Adipocyte (in vitro differentiated cells): ENCODE measurements at regions not wholly inside any gene's neighbourhood (a gene's known extent, or its start where the extent isn't known, plus 50 kb on each side); places are given as distances from the start of the nearest gene placed in this dataset.
"Not testable (repeated sequence)": the region's sequence is repeated elsewhere in the genome, so short reads cannot be mapped to it uniquely, and the experiment has no call there.

ENCODE experiments used
- DNase-seq: peaks from one replicate; pipeline ENCODE4 v3.0.0-alpha.2; 2015; ENCODE audit warnings: low read depth
- H3K27me3 ChIP-seq: replicated peaks from 2 replicates; pipeline ENCODE4 v1.7.0; 2013; ENCODE audit warnings: mild to moderate bottlenecking, low read length, moderate library complexity; ENCODE audit not compliant: control insufficient read depth, insufficient read depth
- H3K36me3 ChIP-seq: 2 replicates; pipeline ENCODE4 v1.7.0; 2013; ENCODE audit warnings: low read length, mild to moderate bottlenecking, moderate library complexity; ENCODE audit not compliant: control insufficient read depth, insufficient read depth, severe bottlenecking
- H3K4me1 ChIP-seq: 2 replicates; pipeline ENCODE4 v1.7.0; 2013; ENCODE audit warnings: mild to moderate bottlenecking, low read length, moderate library complexity; ENCODE audit not compliant: control insufficient read depth, insufficient read depth
- H3K4me3 ChIP-seq: 2 replicates; pipeline ENCODE4 v1.7.0; 2013; ENCODE audit warnings: mild to moderate bottlenecking, low read length, moderate library complexity
- H3K9ac ChIP-seq: 2 replicates; pipeline ENCODE4 v1.7.0; 2013; ENCODE audit warnings: mild to moderate bottlenecking, low read length, moderate library complexity
- H3K9me3 ChIP-seq: 2 replicates; pipeline ENCODE4 v1.7.0; 2013; ENCODE audit warnings: mild to moderate bottlenecking, low read length, moderate library complexity; ENCODE audit not compliant: control insufficient read depth

GRCh38 chr17:27086526-27086925 is 207.4 kb upstream of the WSB1 start:
- Histone ChIP-seq H3K4me1 (no peaks in the 10 kb centered on the region), H3K36me3 (no peaks in the 10 kb centered on the region), H3K27me3 (no peaks in the 10 kb centered on the region), H3K9me3 (no peaks in the 10 kb centered on the region), H3K4me3 (no peak overlapping the region), H3K9ac (no peak overlapping the region)
- no peak for DNase-seq

DNA sequence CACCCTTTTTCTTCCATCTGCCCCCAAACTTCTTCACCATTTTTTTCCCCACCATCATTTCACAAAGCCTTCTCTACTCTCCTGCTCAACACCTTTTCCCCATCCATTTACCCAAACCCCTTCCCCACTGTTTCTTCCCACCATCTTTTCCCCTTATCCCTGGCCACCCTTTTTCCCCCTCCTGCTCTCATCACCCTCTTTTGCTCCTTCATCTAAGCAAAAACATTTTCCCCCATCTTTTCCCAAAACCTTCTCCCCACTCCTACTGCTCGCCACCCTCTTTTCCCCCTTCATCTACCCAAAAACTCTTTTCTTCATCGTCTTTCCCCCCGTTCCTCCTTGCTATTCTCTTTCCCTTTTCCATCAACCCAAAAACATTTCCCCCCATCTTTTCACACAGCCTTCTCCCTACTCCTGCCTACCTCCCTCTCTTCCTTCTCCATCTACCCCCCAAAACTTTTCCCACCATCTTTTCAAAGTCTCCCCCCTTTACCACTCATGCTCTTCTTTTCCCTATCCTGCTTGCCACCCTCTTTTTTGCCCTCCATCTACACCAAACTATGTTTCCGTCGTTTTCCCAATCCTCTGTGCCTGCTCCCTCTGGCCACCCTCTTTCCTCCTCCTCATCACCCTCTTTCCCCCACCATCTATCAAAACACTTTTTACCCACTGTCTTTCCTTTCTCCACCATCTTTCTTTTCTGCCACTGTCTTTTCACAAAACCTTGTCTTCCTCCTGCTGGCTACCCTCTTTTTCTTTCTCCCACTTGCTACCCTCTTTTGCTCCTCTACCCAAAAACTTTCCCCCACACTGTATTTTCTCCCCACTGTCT is 205.8 kb upstream of the WSB1 start:
- DNase-seq: no peak
- Histone ChIP-seq H3K9me3 (no peaks in the 10 kb centered on the region), H3K27me3 (no peaks in the 10 kb centered on the region), H3K4me1 (no peaks in the 10 kb centered on the region), H3K36me3 (no peaks in the 10 kb centered on the region), H3K9ac (no peak overlapping the region), H3K4me3 (no peak overlapping the region)

GRCh38 chr17:27088767-27089078 is 205.2 kb upstream of the WSB1 start:
- H3K27me3 ChIP-seq: no peaks in the 10 kb centered on the region
- H3K36me3 ChIP-seq: no peaks in the 10 kb centered on the region
- no peak for DNase-seq
- no peaks in the 10 kb centered on the region for H3K4me1 ChIP-seq
- no peak overlapping the region for H3K4me3 ChIP-seq
- no peaks in the 10 kb centered on the region for H3K9me3 ChIP-seq
- H3K9ac ChIP-seq: no peak overlapping the region

DNA sequence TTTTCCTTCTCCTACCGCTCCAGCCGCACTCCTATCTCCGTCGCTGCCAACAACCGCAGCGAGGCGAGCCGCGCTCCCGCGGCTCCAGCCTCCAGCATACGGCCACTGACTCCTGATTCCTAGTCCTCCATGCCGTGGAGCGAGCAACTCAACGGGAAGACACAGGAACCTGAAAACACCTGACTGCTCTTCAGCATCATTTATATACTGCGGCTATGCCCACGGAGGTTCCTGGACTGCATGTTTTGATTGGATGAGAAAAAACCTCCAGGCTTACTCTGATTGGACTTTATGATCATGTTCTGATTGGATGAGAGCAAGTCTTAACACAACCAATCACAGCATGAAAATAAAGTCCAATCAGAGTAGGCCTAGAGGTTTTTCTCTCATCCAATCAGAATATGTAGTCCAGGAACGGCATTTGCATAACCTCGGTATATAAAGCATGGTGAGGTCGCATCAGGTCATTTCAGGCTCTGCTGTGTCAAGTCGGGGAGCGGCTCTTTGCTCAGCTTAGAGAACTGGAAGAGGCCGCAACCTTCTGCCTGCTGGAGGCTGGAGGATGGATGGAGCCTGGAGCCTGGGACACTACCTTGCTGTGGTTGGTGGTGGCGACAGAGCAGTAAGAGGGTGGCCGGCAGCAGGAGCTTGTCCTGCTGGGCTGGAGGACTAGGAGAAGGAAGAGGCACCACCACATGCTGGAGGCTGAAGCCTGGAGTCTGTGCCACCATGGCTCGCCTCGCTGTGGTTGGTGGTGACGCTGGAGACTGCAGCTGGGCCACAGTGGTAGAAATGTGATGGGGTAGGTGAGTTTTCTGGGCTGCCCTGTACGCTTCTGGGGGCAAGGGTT is 204.6 kb upstream of the WSB1 start:
- H3K9ac ChIP-seq, DNase-seq, H3K27me3 ChIP-seq, H3K4me1 ChIP-seq, H3K9me3 ChIP-seq, H3K4me3 ChIP-seq, H3K36me3 ChIP-seq: not testable (repeated sequence)

DNA sequence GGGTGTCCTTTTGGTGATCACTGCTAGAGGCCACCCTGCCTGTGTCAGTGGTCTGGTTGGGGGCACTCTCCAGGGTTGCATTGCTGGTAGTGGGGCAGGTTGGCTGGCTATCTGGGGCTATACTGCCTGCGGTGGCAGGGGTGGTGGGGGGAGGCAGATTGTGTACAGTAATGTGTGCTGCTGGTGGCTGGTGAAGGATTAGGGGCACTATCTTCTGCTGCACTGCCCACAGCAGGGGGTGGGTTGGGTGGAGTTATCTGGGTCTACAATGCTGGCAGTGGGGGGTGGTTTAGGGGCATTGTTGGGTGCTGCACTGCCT is 204.0 kb upstream of the WSB1 start:
- Histone ChIP-seq H3K4me1 (no peaks in the 10 kb centered on the region), H3K9ac (no peak overlapping the region), H3K4me3 (no peak overlapping the region), H3K36me3 (no peaks in the 10 kb centered on the region), H3K9me3 (no peaks in the 10 kb centered on the region), H3K27me3 (no peaks in the 10 kb centered on the region)
- DNase-seq: no peak

GRCh38 chr17:27090450-27091042 is 203.4 kb upstream of the WSB1 start:
- H3K4me3 ChIP-seq, H3K9ac ChIP-seq, H3K4me1 ChIP-seq, H3K9me3 ChIP-seq, DNase-seq, H3K27me3 ChIP-seq, H3K36me3 ChIP-seq: not testable (repeated sequence)

DNA sequence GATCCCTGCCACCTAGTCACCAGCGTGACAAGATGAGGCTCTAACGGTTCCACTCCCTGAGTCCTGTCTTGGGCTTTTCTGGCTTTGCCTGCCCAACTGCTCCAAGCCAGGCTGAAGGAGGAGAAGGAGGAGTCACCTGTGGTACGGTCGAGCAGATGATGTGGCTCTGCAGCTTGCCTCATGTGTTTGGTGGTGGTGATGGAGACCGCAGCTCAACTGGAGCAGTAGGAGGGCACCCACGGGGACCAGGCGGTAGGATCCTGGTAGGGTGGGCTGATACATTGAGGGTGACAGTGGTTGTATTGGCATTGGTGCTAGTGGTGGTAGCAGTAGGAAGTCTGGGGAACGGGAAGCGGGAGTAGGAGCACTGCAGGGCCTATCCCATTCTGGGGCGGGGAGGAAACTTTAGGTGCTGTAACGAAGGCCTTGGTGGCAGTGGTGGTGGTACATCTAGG is 202.8 kb upstream of the WSB1 start:
- Histone ChIP-seq H3K9me3 (no peaks in the 10 kb centered on the region), H3K4me3 (no peak overlapping the region), H3K36me3 (no peaks in the 10 kb centered on the region), H3K9ac (no peak overlapping the region), H3K27me3 (no peaks in the 10 kb centered on the region), H3K4me1 (no peaks in the 10 kb centered on the region)
- DNase-seq: no peak

GRCh38 chr17:27094179-27094578 is 199.7 kb upstream of the WSB1 start:
- not testable (repeated sequence) for H3K9ac ChIP-seq, H3K4me1 ChIP-seq, H3K27me3 ChIP-seq, H3K36me3 ChIP-seq, DNase-seq, H3K9me3 ChIP-seq, H3K4me3 ChIP-seq

DNA sequence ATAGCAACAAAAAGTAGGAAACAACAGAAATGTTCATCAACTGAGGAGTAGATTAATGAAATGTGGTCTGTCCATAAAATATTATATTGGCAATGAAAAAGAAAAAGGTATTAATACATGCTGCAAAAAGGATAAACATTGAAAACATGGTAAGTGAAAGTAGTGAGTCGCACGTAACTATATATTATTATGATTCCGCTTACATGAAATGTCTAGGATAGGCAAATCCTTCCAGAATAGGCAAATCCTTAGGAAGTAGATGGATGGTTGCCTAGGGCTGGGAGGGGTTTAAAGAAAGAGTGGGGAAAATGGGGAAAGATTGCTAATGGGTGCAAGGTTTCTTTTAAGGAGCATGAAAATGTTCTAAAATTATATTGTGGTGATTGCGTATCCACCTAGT is 198.1 kb upstream of the WSB1 start:
- not testable (repeated sequence) for H3K4me3 ChIP-seq, DNase-seq, H3K9me3 ChIP-seq, H3K4me1 ChIP-seq, H3K9ac ChIP-seq, H3K36me3 ChIP-seq, H3K27me3 ChIP-seq

- H3K27me3 ChIP-seq, H3K4me3 ChIP-seq, H3K4me1 ChIP-seq, H3K9me3 ChIP-seq, H3K9ac ChIP-seq, H3K36me3 ChIP-seq, DNase-seq: not testable (repeated sequence)
These were observed 194.6 kb upstream of the WSB1 start for GRCh38 chr17:27099266-27099665.

GRCh38 chr17:27104605-27105221 is 189.2 kb upstream of the WSB1 start:
- H3K9ac ChIP-seq, H3K36me3 ChIP-seq, H3K4me3 ChIP-seq, H3K27me3 ChIP-seq, H3K9me3 ChIP-seq, H3K4me1 ChIP-seq, DNase-seq: not testable (repeated sequence)
